ENCODE measurements at regions not wholly inside any gene's neighbourhood (a gene's known extent, or its start where the extent isn't known, plus 50 kb on each side); places are given as distances from the start of the nearest gene placed in this dataset.
"Not testable (repeated sequence)": the region's sequence is repeated elsewhere in the genome, so short reads cannot be mapped to it uniquely, and the experiment has no call there.

- H3K27me3 ChIP-seq (ENCODE audit: low read depth): no peaks in the 10 kb centered on the region
- no peak for TF ChIP-seq CTCF (IDR thresholded peaks at IDR 0.05)
- H3K36me3 ChIP-seq: no peaks in the 10 kb centered on the region
- intact Hi-C loops (cut with DNase I): no loop called here
- H3K4me3 ChIP-seq: no peak overlapping the region
- DNase-seq: no peak
- H3K4me1 ChIP-seq: no peaks in the 10 kb centered on the region
- no peak overlapping the region for H3K27ac ChIP-seq
- H3K9me3 ChIP-seq: no peaks in the 10 kb centered on the region
- no peak for ATAC-seq
These were observed 168.4 kb downstream of the ZIC4 start for GRCh38 chr3:147237991-147238390.

- DNase-seq; intact Hi-C loops (cut with DNase I); H3K36me3 ChIP-seq; H3K4me1 ChIP-seq; H3K27me3 ChIP-seq (ENCODE audit: low read depth); H3K4me3 ChIP-seq; H3K27ac ChIP-seq; ATAC-seq; H3K9me3 ChIP-seq: not testable (repeated sequence)
These were observed 174.4 kb downstream of the ZIC4 start for GRCh38 chr3:147231980-147232379.

- intact Hi-C loops (cut with DNase I): no loop called here
- no peak overlapping the region for H3K4me3 ChIP-seq
- no peaks in the 10 kb centered on the region for H3K36me3 ChIP-seq
- H3K4me1 ChIP-seq: no peaks in the 10 kb centered on the region
- no peak overlapping the region for H3K27ac ChIP-seq
- no peak for TF ChIP-seq CTCF (IDR thresholded peaks at IDR 0.05)
- peaks cover 8% of the 10 kb centered on the region for H3K9me3 ChIP-seq
- no peaks in the 10 kb centered on the region for H3K27me3 ChIP-seq (ENCODE audit: low read depth)
- ATAC-seq (no peak), DNase-seq (no peak)
These were observed 175.2 kb downstream of the ZIC4 start for GRCh38 chr3:147231111-147231510.

- no peaks in the 10 kb centered on the region for H3K4me1 ChIP-seq
- H3K27ac ChIP-seq: no peak overlapping the region
- ATAC-seq (no peak), DNase-seq (no peak)
- no peaks in the 10 kb centered on the region for H3K36me3 ChIP-seq
- H3K4me3 ChIP-seq: no peak overlapping the region
- TF ChIP-seq CTCF (IDR thresholded peaks at IDR 0.05): no peak
- no peaks in the 10 kb centered on the region for H3K27me3 ChIP-seq (ENCODE audit: low read depth)
- intact Hi-C loops (cut with DNase I): no loop called here
- no peaks in the 10 kb centered on the region for H3K9me3 ChIP-seq
These were observed 184.1 kb downstream of the ZIC4 start for GRCh38 chr3:147222291-147222690.

- H3K36me3 ChIP-seq: no peaks in the 10 kb centered on the region
- H3K27me3 ChIP-seq (ENCODE audit: low read depth): no peaks in the 10 kb centered on the region
- intact Hi-C loops (cut with DNase I): no loop called here
- TF ChIP-seq CTCF (IDR thresholded peaks at IDR 0.05): no peak
- DNase-seq (no peak), ATAC-seq (no peak)
- H3K27ac ChIP-seq: no peak overlapping the region
- no peak overlapping the region for H3K4me3 ChIP-seq
- no peaks in the 10 kb centered on the region for H3K9me3 ChIP-seq
- no peaks in the 10 kb centered on the region for H3K4me1 ChIP-seq
These were observed 187.4 kb downstream of the ZIC4 start for GRCh38 chr3:147218965-147219364.

GRCh38 chr3:147216143-147216673 lies 190.1 kb downstream of the ZIC4 start:
- no peaks in the 10 kb centered on the region for H3K36me3 ChIP-seq
- no peaks in the 10 kb centered on the region for H3K9me3 ChIP-seq
- H3K4me3 ChIP-seq: no peak overlapping the region
- no peaks in the 10 kb centered on the region for H3K27me3 ChIP-seq (ENCODE audit: low read depth)
- DNase-seq (no peak), ATAC-seq (no peak)
- no peak for TF ChIP-seq CTCF (IDR thresholded peaks at IDR 0.05)
- H3K4me1 ChIP-seq: no peaks in the 10 kb centered on the region
- intact Hi-C loops (cut with DNase I): no loop called here
- no peak overlapping the region for H3K27ac ChIP-seq

Measured in lower lobe of right lung (tissue), 2 donors.